Kidney (tissue), 13 donors: ENCODE measurements at regions not wholly inside any gene's neighbourhood (a gene's known extent, or its start where the extent isn't known, plus 50 kb on each side); places are given as distances from the start of the nearest gene placed in this dataset.

ENCODE experiments used
- DNase-seq, 5 donors: peaks; one replicate each; pipeline ENCODE4 v3.0.0-alpha.2; 2013 to 2020
- FAIRE-seq: peaks from 2 replicates; lab custom pipeline; 2012; peaks lifted over from hg19 to GRCh38; lab: Jason Lieb, UNC
- H3K27ac ChIP-seq, 2 donors: one replicate each; pipeline ENCODE4 v1.7.0; 2013; ENCODE audit warnings: low read depth in 2 of 2, low read length in 2 of 2, inconsistent platforms in 1 of 2
- H3K27me3 ChIP-seq: one replicate; pipeline ENCODE4 v1.7.1; 2013; ENCODE audit warnings: low read length, inconsistent platforms; ENCODE audit not compliant: control insufficient read depth, insufficient read depth
- H3K36me3 ChIP-seq, 3 donors: one replicate each; pipeline versions ENCODE4 v1.7.0 to v1.7.1; 2013; ENCODE audit warnings: low read length in 3 of 3, control low read depth in 1 of 3, inconsistent platforms in 1 of 3; ENCODE audit not compliant: insufficient read depth in 3 of 3, control insufficient read depth in 2 of 3
- H3K4me1 ChIP-seq, 3 donors: one replicate each; pipeline versions ENCODE4 v1.7.0 to v1.7.1; 2013; ENCODE audit warnings: low read length in 3 of 3, inconsistent platforms in 1 of 3, low read depth in 1 of 3; ENCODE audit not compliant: control insufficient read depth in 2 of 3, insufficient read depth in 2 of 3
- H3K4me3 ChIP-seq, 3 donors: one replicate each; pipeline versions ENCODE4 v1.7.0 to v1.8.1; 2013; ENCODE audit warnings: low read length in 3 of 3, control low read depth in 1 of 3, inconsistent platforms in 1 of 3
- H3K9ac ChIP-seq, 3 donors: one replicate each; pipeline versions ENCODE4 v1.7.0 to v1.7.1; 2013; ENCODE audit warnings: low read length in 3 of 3, control low read depth in 1 of 3, inconsistent platforms in 1 of 3
- H3K9me3 ChIP-seq, 3 donors: one replicate each; pipeline versions ENCODE4 v1.7.0 to v1.7.1; 2013; ENCODE audit warnings: low read length in 3 of 3, control low read depth in 1 of 3, inconsistent platforms in 1 of 3; ENCODE audit not compliant: control insufficient read depth in 2 of 3, insufficient read depth in 1 of 3
- intact Hi-C: fragments of 100-400 bp; cut with DNase I; formaldehyde crosslinking; loops from one replicate; pipeline ENCODE4 v1.11.1; 2022
- TF ChIP-seq, protein P1 (sequence below): IDR thresholded peaks from 3 replicates; pipeline ENCODE4 v1.5.1; 2012; ENCODE audit warnings: mild to moderate bottlenecking, moderate library complexity, borderline replicate concordance; ENCODE audit not compliant: insufficient read depth; ENCODE audit errors: extremely low read depth
- donor health status: control.
- donor health status: control.
- donor health status: control.
- donor health status: control.
- donor health status: control.
- donor health status: DM: yes; HTN: yes; CAD: no.
- donor health status: Normal renal cell carcinoma (clear cell type).

DNA sequence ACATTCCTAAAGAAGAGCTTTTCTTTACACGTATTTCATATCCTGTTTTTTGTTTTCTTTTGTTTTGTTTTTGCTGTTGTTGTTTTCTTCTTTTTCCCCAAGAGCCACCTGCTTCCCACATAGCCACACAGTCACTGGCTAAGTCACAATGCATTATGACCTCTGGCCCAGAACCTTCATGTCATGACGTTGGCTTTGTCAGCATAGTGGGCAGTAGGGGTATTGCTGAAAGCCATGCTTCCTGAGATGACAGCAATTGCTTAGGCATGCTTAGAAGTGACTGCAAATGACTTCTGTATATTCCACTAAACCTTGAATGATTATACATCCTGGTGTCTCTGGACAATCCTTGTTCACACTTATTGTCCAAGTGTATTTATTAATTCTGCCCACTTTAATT lies 375.8 kb downstream of the TAF11L14 start:
- DNase-seq = no peak
- intact Hi-C loops = no loop called here
- H3K4me3 ChIP-seq = no peak overlapping the region
- no peaks in the 10 kb centered on the region for H3K36me3 ChIP-seq
- H3K27ac ChIP-seq = no peak overlapping the region
- no peak for FAIRE-seq
- no peaks in the 10 kb centered on the region for H3K4me1 ChIP-seq
- TF ChIP-seq, protein P1, sequence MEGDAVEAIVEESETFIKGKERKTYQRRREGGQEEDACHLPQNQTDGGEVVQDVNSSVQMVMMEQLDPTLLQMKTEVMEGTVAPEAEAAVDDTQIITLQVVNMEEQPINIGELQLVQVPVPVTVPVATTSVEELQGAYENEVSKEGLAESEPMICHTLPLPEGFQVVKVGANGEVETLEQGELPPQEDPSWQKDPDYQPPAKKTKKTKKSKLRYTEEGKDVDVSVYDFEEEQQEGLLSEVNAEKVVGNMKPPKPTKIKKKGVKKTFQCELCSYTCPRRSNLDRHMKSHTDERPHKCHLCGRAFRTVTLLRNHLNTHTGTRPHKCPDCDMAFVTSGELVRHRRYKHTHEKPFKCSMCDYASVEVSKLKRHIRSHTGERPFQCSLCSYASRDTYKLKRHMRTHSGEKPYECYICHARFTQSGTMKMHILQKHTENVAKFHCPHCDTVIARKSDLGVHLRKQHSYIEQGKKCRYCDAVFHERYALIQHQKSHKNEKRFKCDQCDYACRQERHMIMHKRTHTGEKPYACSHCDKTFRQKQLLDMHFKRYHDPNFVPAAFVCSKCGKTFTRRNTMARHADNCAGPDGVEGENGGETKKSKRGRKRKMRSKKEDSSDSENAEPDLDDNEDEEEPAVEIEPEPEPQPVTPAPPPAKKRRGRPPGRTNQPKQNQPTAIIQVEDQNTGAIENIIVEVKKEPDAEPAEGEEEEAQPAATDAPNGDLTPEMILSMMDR = no peak
- no peaks in the 10 kb centered on the region for H3K27me3 ChIP-seq
- H3K9me3 ChIP-seq = no peaks in the 10 kb centered on the region
- H3K9ac ChIP-seq = no peak overlapping the region

GRCh38 chr5:18018472-18018871 lies 384.2 kb downstream of the TAF11L14 start:
- TF ChIP-seq, protein P1 = no peak
- no peaks in the 10 kb centered on the region for H3K9me3 ChIP-seq
- H3K27me3 ChIP-seq = no peaks in the 10 kb centered on the region
- H3K4me3 ChIP-seq = no peak overlapping the region
- H3K4me1 ChIP-seq = no peaks in the 10 kb centered on the region
- intact Hi-C loops = no loop called here
- no peak for FAIRE-seq
- DNase-seq = no peak
- no peaks in the 10 kb centered on the region for H3K36me3 ChIP-seq
- H3K27ac ChIP-seq = no peak overlapping the region
- no peak overlapping the region for H3K9ac ChIP-seq

DNA sequence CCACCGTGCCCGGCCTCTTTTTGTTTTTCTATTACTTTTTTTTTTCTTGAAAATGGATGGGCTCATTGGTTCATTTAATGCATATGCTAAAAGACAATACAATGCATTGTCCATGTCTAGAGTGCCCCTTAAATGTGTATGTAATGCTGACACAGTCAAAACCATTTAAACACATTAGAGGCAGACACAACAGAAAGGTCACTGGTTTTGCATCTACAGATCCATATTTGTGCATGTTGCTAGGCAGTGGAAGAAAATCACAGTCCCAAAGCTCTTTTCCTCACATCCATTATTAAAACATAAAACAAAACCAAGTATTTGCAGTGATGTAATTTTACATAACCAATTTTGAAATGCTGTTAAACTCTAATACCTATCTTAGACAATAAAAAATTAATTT lies 389.0 kb downstream of the TAF11L14 start:
- Histone ChIP-seq H3K27ac (no peak overlapping the region), H3K4me3 (no peak overlapping the region), H3K9ac (no peak overlapping the region), H3K27me3 (no peaks in the 10 kb centered on the region), H3K4me1 (no peaks in the 10 kb centered on the region), H3K9me3 (no peaks in the 10 kb centered on the region), H3K36me3 (no peaks in the 10 kb centered on the region)
- intact Hi-C loops = no loop called here
- TF ChIP-seq, protein P1 = no peak
- DNase-seq (no peak), FAIRE-seq (no peak)

DNA sequence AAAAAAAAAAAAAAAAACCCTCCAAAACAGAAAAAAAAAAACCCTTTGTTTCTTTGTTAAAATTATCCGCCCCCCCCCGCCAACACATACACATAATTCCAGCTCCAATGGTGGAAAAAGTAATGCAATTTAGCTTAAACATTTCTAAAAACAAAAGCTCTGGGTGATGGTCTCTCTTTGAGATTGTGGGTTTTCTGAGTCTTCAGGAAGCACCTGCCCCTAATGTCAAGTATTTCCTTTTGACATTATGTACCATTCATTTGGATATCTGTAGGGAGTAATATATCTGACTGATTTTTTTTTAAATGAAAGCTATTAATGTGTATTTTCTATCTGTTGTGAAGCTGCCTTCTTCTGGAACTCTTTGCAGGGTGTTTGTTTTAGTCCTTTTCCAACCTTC lies 389.7 kb downstream of the TAF11L14 start:
- FAIRE-seq (no peak), DNase-seq (no peak)
- Histone ChIP-seq H3K36me3 (no peaks in the 10 kb centered on the region), H3K9ac (no peak overlapping the region), H3K9me3 (no peaks in the 10 kb centered on the region), H3K27me3 (no peaks in the 10 kb centered on the region), H3K4me3 (no peak overlapping the region), H3K27ac (no peak overlapping the region), H3K4me1 (no peaks in the 10 kb centered on the region)
- intact Hi-C loops = no loop called here
- TF ChIP-seq, protein P1 = no peak
